Inflammatory macrophage treated with lipopolysaccharide for 1 hour (primary cell): ENCODE measurements at regions not wholly inside any gene's neighbourhood (a gene's known extent, or its start where the extent isn't known, plus 50 kb on each side); places are given as distances from the start of the nearest gene placed in this dataset.
A peak's percentile ranks its signal among the peaks of the same experiment; 100 is the strongest.

ENCODE experiments used
- DNase-seq, 2 donors: peaks; one replicate each; pipeline ENCODE4 v3.0.0-alpha.2; 2020 to 2022

GRCh38 chr19:29324291-29324680, 111.3 kb upstream of the UQCRFS1 start:
- no peak for DNase-seq

GRCh38 chr19:29324717-29325116, 111.8 kb upstream of the UQCRFS1 start:
- DNase-seq: no peak

GRCh38 chr19:29325241-29325975, 112.5 kb upstream of the UQCRFS1 start:
- DNase-seq: no peak

- DNase-seq: peak in 1 of 2 donors; percentile 2
Measured at GRCh38 chr19:29326351-29326750, 113.4 kb upstream of the UQCRFS1 start.

GRCh38 chr19:29326849-29327840, 114.2 kb upstream of the UQCRFS1 start:
- DNase-seq: no peak

- DNase-seq: no peak
Measured at GRCh38 chr19:29328586-29328985, 115.6 kb upstream of the UQCRFS1 start.

GRCh38 chr19:29329460-29330134, 116.6 kb upstream of the UQCRFS1 start:
- no peak for DNase-seq

- no peak for DNase-seq
Measured at GRCh38 chr19:29336425-29336824, 123.5 kb upstream of the UQCRFS1 start.

- DNase-seq: no peak
Measured at GRCh38 chr19:29337029-29337428, 124.1 kb upstream of the UQCRFS1 start.

- no peak for DNase-seq
Measured at GRCh38 chr19:29338480-29338879, 125.5 kb upstream of the UQCRFS1 start.

- no peak for DNase-seq
Measured at GRCh38 chr19:29342721-29343120, 129.8 kb upstream of the UQCRFS1 start.

- DNase-seq: no peak
Measured at GRCh38 chr19:29364224-29364726, 151.3 kb upstream of the UQCRFS1 start.

- DNase-seq: no peak
Measured at GRCh38 chr19:29364999-29365398, 152.0 kb upstream of the UQCRFS1 start.

GRCh38 chr19:29365836-29366417, 153.0 kb upstream of the UQCRFS1 start:
- DNase-seq: no peak

GRCh38 chr19:29366757-29367156, 153.8 kb upstream of the UQCRFS1 start:
- DNase-seq: no peak

- DNase-seq: no peak
Measured at GRCh38 chr19:29367791-29368222, 154.9 kb upstream of the UQCRFS1 start.

- DNase-seq: no peak
Measured at GRCh38 chr19:29370276-29370675, 155.5 kb upstream of the VSTM2B start.

- DNase-seq: no peak
Measured at GRCh38 chr19:29371251-29372090, 154.3 kb upstream of the VSTM2B start.

- DNase-seq: no peak
Measured at GRCh38 chr19:29372091-29372415, 153.7 kb upstream of the VSTM2B start.

GRCh38 chr19:29372461-29372860, 153.3 kb upstream of the VSTM2B start:
- DNase-seq: no peak

- no peak for DNase-seq
Measured at GRCh38 chr19:29372921-29373797, 152.6 kb upstream of the VSTM2B start.
